ENCODE measurements at regions not wholly inside any gene's neighbourhood (a gene's known extent, or its start where the extent isn't known, plus 50 kb on each side); places are given as distances from the start of the nearest gene placed in this dataset.
"Not testable (repeated sequence)": the region's sequence is repeated elsewhere in the genome, so short reads cannot be mapped to it uniquely, and the experiment has no call there.

DNA sequence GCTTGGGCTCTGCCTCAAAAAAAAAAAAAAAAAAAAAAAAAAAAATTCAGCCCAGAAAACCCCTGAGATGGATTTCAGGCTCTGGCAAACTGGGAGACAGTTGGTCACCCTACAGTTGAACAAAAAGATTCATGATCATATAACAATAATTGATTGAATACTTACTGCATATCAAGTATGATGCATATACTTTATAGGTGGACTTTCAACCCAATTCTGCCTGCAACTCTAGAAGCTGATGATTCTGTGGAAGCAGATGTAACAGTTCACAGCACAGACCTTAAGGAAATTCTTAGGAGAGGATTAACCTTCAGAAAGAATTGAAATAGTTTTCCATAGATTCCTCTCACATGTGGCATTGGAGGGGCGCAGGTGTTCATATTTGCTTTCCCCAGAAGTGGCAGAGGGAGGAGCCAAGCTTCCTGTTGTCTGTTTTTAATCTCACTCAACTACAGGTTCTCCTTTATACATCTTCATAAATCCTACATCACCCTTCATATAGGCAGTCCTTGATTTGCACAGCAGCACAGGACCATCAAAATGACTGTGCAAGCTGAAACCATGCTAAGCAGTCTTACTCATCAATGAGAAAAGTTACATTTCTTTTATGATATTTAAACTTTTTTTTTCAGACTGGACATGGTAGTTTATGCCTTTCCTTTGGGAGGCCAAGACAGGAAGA is 149.4 kb upstream of the KLF3 start:
- intact Hi-C loops (cut with DNase I) = no loop called here
- DNase-seq (ENCODE audit: low spot score) = no peak
- no peak for ATAC-seq

DNA sequence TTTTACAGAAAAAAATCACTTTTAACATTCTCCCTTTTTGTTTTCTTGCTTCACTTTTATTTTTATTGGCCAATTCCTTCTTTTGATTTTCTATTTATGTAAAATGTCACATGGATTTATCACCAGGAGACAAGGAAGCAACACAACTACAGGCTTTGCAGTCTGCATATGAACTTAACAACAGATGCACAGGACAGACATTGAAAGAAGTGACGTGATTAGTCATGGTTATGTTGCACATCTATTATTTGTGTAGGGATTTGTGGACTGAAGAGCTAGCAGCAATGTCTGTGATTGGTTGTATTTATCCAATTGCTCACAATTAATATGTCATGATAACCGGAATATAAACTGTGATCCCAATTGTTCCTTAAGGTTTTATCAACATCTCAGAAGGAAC is 147.8 kb upstream of the KLF3 start:
- ATAC-seq (no peak), DNase-seq (ENCODE audit: low spot score) (no peak)
- intact Hi-C loops (cut with DNase I) = no loop called here

DNA sequence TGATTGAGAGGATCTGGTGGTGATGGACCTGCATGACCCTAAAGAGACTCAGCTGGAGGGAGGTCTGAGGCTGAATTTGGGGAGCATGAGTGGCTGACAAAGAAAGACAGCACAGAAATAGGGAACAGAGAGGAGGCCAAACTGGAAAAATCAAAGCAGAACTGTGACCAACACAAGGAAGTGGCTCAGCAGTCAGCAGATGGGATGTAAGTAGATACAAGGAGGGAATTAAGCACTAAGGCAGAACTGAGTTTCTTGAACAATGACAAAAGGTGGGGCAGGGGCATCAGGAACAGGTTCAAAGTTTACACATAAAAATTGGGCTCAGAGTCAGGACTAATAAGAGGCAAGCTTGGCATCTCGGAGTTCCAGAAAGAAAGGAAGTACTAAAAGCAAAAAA is 144.3 kb upstream of the KLF3 start:
- DNase-seq (ENCODE audit: low spot score) (no peak), ATAC-seq (no peak)
- intact Hi-C loops (cut with DNase I) = no loop called here

DNA sequence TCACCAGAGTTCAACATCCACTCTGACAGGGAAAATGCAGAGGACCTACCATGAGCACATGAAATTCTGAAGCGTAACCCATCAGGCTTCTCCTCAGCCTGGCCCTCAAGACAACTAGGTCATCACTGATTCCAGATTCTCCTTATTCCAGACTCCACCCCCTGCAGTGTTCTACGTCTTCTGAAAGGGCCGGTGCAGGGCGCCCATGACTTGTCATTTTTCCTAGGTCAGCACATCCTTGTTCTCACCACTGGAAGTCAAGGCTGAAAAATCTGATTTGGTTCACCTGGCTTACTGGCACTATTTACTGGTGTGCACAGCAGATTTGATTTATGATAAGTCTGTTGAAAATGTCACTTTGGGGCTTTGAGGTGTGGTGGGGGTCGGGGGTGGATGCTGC is 140.9 kb upstream of the KLF3 start:
- ATAC-seq (peak; percentile 67), DNase-seq (ENCODE audit: low spot score) (no peak)
- intact Hi-C loops (cut with DNase I) = no loop called here

DNA sequence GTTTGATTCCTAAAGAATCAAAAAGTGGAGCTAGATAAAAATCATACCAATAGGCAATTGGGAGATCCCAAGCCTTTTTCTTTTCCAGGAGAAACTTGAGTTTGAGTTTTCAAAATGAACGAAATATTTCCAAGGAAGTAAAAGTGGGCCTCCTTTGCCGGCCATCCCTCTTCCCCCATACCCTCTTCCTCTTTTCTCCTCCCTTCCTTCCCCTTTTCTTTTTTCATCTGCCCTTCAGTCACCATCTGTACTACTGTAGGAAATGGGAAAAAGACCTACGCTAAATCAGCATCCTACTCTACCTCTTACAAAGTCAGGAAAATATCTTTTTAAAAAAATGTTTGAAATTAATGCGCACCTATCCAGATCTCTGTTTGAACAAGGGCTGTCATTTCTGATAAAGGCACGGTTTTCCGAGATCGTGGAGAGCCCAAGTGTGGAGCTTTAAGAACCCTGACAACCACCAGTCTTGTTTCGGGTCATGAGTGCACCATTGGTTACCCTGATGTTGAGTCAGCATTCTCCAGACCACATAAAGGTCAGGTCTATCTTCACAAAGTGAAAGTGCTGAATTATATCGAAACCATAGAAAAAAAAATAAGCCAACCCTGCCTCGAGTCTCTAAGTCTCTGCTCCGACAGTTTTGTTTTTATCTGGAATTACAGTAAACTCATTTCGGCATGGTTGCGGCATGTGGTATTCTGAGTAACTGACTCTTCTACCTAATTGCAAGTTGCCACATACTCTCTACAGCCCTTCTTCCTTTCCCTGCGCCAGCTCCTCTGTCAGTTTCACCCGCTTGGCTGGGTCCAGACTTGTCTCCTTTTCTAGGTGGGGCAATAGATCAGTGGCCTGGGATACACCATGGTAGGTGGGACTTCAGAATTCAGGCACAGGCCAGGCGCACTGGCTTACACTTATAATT is 140.2 kb upstream of the KLF3 start:
- peak; percentile 73 for ATAC-seq
- no peak for DNase-seq (ENCODE audit: low spot score)
- intact Hi-C loops (cut with DNase I) = no loop called here

DNA sequence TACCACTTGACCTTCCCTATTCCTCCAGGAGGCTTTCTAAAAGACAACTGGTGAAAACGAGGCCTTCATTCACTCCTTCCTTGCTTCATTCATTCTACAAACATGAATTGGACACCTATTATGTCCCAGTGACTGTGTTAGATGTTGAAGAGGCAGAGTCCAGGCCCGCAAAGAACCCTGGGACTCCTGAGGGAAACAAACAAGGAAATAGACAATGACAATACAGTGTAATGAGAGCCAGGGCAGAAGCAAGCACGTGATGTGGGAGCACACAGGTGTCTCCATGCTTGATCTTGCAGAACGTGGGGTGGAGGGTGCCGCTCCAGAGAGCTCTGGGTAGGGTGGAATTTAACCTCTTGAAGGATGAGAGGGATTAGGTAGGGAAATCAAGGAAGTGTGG is 137.6 kb upstream of the KLF3 start:
- intact Hi-C loops (cut with DNase I) = no loop called here
- ATAC-seq (no peak), DNase-seq (ENCODE audit: low spot score) (no peak)

DNA sequence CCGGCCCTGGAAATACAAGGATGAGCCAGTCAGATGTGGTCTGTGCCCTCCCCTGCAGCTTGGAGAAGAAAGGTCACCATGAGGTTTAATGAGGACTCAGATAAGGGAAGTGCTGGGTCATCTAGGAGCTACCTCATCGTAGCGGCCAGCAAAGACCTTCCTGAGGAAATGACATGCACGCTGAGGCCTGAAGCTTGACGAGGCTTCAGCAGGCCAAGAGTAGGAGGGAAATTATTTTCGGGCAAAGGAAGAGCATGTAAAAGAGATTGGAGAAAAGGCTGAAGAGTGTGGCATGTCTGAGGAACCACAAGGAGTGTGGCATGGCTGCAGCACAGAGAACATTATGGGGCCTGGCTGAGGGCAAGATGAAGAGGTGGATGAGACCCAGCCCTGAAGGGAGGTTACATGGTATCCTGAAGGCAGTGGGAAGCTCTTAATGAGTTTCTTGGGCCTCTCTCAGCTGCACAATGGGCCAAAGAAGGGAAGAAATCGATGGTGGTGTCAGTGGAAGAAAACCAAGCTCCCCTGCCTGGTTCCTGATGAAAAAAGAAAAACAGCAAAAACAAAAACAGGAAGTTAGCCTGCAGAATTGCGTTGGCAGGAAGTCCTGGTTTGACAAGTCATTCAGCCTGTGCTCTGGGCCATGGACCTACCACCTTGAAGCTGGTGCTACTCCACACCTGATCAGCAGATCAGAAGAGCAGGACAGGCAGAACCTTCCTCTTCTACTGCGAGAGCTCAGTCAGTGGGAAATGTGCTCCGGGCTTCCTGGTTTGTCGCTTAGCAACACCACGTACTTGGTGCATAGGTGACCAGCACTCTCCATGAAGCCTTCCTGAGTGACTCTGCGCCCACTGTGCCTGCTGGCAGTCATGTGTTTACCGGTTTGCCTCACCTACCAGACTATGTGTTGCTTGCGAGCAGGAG is 134.5 kb upstream of the KLF3 start:
- intact Hi-C loops (cut with DNase I) = no loop called here
- DNase-seq (ENCODE audit: low spot score) (no peak), ATAC-seq (peak; percentile 44)

DNA sequence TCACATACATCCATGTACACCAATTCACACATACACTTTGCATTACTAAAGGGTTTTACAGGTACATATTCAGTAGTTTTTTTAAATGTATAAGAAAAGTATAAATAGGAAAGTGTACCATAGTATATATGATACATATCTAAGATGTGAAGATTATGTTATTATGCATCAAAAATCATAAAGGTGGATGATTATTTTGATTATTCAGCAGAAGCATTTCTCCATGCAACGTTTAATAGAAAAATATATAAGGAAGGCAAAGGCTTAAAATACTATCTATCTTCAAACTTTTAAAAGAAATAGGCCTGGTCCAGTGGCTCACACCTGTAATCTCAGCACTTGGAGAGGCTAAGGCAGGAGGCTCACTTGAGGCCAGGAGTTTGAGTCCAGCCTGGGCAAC is 133.5 kb upstream of the KLF3 start:
- DNase-seq (ENCODE audit: low spot score) = no peak
- no peak for ATAC-seq
- intact Hi-C loops (cut with DNase I) = no loop called here

DNA sequence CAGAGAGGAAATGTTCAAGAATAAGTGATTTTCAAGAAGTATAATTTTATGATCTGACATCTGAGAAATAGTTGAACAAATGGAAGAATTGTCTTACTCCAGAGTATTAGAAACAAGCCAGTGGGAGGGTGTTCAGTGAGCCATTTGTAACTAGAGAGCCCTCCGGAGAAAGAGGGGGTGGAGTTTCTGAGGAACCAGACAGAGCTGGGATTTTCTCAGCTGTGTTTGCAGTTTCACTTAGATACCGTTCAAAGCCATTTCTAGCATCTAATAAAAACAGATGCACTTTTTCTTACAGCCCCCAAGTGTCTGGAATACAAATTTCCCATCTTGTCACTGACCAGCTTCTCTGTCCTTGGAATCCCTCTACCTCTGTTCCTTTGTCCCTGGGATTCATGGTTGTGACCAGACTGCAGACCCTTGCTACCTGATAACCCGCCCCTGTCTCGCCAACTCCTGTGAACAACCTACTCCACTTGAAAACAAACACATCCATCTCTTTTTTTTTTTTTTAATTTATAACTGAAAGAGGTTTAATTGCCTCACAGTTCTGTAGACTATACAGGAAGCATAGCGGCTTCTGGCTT is 132.8 kb upstream of the KLF3 start:
- intact Hi-C loops (cut with DNase I) = no loop called here
- DNase-seq (ENCODE audit: low spot score) (no peak), ATAC-seq (peak; percentile 65)

DNA sequence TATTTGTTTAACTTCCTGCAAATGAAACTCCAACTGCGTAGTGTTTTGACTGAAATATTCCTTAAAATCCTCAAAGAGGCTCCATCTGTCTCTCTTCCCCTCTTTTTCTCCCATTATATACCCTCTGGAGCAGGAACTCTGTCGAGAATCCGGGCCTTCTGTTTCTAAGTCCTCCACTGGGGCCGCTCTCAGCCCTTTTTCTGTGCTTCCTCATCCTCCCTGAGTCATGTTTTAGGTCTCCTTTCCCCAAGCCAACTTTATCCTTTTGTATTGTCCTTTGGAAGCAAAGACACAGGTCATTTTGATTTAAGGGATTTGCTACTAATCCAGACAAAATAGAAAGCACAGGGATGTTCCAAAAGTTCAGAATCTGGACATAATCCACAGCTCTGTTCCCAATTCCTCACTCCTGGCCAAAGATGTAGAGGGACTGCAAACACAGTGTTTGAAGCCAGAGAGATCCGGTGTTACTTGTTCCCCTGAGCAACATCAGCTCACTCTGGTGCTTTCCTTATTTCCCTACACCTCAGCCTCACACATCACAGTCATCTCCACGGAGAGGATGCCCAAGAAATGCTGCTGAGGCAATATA is 131.0 kb upstream of the KLF3 start:
- intact Hi-C loops (cut with DNase I) = no loop called here
- no peak for DNase-seq (ENCODE audit: low spot score)
- ATAC-seq = peak; percentile 60

DNA sequence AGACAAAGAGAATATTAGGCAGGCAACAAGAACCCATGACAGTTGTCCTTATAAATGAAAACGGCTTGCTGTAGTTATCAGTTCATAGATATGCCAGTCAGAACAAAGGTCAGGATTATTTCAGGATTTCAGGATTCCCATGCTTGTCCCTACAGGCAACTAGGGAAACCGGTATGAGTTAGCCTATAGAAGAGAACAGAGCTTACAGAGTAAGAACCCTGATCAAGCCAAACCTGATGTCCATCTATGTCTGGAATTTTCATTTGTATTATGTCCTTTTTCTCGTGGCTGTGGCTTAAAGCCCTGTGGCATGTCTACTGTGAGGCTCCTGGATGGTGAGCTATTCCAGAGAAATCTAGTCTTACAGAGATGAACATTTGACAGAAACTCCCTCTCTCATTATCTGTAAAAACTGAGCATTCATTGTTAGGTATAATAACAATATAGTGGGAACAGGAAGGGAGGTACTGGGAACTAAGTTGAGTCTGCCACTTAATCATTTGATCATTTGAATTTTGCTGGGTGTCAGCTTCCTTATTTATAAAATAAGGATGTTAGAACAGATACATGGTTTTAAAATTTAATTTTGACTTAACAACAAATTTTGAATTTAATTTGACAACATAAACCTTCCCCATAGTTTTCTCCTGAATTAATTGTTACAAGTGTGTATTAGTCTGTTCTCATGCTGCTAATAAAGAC is 129.5 kb upstream of the KLF3 start:
- ATAC-seq (no peak), DNase-seq (ENCODE audit: low spot score) (no peak)
- intact Hi-C loops (cut with DNase I) = no loop called here

DNA sequence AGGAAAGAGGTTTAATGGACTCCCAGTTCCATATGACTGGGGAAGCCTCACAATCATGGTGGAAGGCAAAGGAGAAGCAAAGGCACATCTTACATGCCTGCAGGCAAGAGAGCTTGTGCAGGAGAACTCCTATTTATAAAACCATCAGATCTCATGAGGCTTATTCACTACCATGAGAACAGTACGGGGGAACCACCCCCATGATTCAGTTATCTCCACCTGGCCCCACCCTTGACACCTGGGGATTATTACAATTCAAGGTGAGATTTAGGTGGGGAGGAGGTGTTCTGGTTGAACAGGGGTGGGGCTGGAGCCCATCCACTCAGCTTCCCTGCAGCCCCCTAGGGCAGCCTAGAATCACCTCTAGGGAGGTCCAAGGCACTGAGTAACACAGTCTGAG is 128.9 kb upstream of the KLF3 start:
- ATAC-seq; DNase-seq (ENCODE audit: low spot score); intact Hi-C loops (cut with DNase I): not testable (repeated sequence)

DNA sequence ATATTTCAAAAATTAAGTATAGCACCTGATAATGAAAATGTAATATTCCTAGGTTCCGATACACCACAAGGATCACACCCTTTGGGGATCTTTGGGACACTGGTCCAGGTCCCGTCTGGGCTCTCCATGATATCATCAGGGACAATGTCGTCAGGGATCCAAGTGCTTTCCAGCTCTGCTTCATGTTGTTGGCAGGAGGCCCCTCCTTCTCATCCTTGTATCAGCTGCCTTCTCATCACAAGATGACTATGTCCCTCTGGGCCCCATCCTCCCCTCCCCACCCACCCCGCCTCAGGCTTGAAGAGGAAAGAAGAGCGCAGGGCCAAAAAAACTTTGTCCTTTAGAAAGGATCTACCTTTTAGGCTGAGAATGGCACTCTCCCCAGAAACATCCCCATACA is 128.3 kb upstream of the KLF3 start:
- intact Hi-C loops (cut with DNase I) = no loop called here
- ATAC-seq = no peak
- no peak for DNase-seq (ENCODE audit: low spot score)

DNA sequence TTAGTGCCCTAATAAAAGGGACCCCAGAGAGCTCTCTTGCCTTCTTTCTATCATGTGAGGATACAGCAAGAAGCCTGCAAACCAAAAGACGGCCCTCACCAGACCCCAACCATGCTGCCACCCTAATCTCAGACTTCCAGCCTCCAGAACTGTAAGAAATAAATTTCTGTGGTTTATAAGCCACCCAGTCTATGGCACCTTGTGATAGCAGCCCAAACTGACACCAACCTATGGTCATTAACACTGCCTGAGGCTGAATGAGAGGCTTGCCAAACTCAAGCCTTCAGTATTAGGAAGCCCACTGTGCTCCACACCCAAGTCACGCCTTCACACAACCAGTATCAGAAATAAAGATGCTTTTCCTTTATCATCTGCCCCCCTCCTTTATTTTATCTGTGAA is 127.3 kb upstream of the KLF3 start:
- no peak for DNase-seq (ENCODE audit: low spot score)
- intact Hi-C loops (cut with DNase I) = no loop called here
- no peak for ATAC-seq

DNA sequence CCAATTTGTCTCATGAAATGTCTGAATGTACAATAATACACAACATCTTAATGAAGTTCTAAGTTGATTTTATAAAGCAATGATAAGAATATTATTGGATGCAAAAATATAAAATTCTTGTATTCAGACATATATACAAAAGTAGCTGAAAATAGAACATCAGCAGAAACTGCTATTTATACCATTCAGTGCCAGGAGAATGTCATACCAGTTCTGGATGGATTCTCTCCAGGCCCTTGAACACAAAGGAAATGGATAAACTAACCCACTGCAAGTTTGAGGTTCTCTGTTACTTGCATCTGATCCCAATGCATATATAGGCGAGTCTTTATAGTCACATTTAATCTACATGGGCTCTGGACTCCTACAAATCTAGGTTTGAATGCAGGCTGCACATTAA is 126.3 kb upstream of the KLF3 start:
- DNase-seq (ENCODE audit: low spot score) (no peak), ATAC-seq (no peak)
- intact Hi-C loops (cut with DNase I) = no loop called here

DNA sequence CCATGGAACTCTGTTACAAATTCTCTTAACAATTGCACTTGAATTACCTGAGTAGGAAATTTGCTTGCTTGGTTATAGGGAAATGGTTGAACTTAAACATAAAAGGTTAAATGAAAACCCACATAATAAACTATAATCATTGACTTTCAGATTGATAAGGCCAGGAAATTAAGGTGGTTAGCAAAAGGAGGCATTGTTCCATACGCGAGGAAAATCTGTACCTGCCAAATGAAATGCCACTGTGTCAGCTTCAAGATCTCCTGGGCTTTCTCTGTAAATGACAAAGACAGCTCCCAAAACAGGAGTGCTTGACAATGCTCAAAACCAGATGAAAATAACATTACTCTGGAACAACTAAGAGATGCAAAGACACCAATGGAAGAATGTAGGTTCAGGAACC is 125.5 kb upstream of the KLF3 start:
- intact Hi-C loops (cut with DNase I) = no loop called here
- DNase-seq (ENCODE audit: low spot score) (no peak), ATAC-seq (no peak)

DNA sequence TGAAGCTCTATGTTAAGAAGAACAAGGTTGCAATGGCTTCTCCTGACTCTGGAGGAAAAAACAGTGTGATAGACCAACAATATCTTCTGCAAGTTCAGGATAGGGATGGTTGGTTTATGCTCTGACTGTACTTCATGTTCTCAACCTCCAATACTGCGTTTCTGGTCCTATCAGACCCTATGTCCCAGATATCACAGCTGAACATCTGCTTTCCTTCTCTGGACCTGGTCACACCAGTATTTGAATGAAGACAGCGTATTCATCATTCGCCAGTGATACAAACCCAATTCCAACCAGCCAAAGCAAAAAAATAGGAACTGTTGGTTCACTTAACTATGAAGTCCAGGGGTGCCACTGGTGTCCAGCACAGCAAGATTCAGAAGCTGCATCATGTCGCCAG is 124.5 kb upstream of the KLF3 start:
- ATAC-seq (no peak), DNase-seq (ENCODE audit: low spot score) (no peak)
- intact Hi-C loops (cut with DNase I) = no loop called here

DNA sequence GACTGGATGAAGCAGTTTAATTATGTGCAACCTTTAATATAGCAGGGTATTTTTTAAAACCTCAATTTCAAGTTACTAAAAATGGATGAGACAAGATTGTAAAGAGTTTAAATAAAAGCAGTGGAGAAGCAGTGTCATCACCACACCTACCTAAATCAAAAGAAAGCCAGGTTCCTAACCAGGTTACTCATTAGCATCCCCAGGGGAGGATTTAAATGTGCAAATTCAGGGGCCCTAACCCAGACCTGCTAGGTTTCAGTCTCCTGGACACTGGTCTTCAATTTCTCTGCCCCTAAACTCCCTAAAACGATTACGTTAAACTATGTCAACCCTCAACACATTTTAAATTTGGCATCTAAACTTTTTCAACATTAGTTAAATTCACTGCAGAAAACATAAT is 116.9 kb upstream of the KLF3 start:
- ATAC-seq (no peak), DNase-seq (ENCODE audit: low spot score) (no peak)
- intact Hi-C loops (cut with DNase I) = no loop called here

Measured in sciatic nerve (tissue), 2 donors.